ENCODE measurements at regions not wholly inside any gene's neighbourhood (a gene's known extent, or its start where the extent isn't known, plus 50 kb on each side); places are given as distances from the start of the nearest gene placed in this dataset.
"Not testable (repeated sequence)": the region's sequence is repeated elsewhere in the genome, so short reads cannot be mapped to it uniquely, and the experiment has no call there.

GRCh38 chr1:157376681-157377080, 175.6 kb downstream of the FCRL5 start:
- no peaks in the 10 kb centered on the region for H3K36me3 Mint-ChIP-seq
- no peak overlapping the region for H3K27ac Mint-ChIP-seq
- no peak overlapping the region for H3K4me3 Mint-ChIP-seq
- no peaks in the 10 kb centered on the region for H3K27me3 Mint-ChIP-seq (ENCODE audit: low read depth)
- no peak for ATAC-seq
- ChIA-PET CTCF (no interaction called here), POLR2A (no interaction called here)
- H3K9me3 Mint-ChIP-seq: no peaks in the 10 kb centered on the region
- no peak for DNase-seq (ENCODE audit: low spot score)
- H3K4me1 Mint-ChIP-seq: peaks cover 12% of the 10 kb centered on the region
- TF ChIP-seq E2F4 (CRISPR knock-in tag; IDR thresholded peaks at IDR 0.05; ENCODE audit: borderline replicate concordance, low read depth) (no peak), PRRX2 (CRISPR knock-in tag; IDR thresholded peaks at IDR 0.05) (no peak), GTF2I (CRISPR knock-in tag; conservative IDR thresholded peaks at IDR 0.05) (no peak), E2F1 (CRISPR knock-in tag; IDR thresholded peaks at IDR 0.05) (no peak), CREM (CRISPR knock-in tag; IDR thresholded peaks at IDR 0.05) (no peak), ELF4 (CRISPR knock-in tag; IDR thresholded peaks at IDR 0.05; ENCODE audit: low read depth) (no peak), PRDM15 (CRISPR knock-in tag; IDR thresholded peaks at IDR 0.05) (no peak), GRHL2 (CRISPR knock-in tag; IDR thresholded peaks at IDR 0.05; ENCODE audit: insufficient replicate concordance, severe bottlenecking) (no peak), ZNF317 (CRISPR knock-in tag; IDR thresholded peaks at IDR 0.05; ENCODE audit: borderline replicate concordance, low read depth) (no peak), FOXJ3 (CRISPR knock-in tag; IDR thresholded peaks at IDR 0.05; ENCODE audit: borderline replicate concordance) (no peak)

- H3K27ac Mint-ChIP-seq; H3K36me3 Mint-ChIP-seq; H3K4me3 Mint-ChIP-seq; DNase-seq (ENCODE audit: low spot score); H3K9me3 Mint-ChIP-seq; ATAC-seq; H3K27me3 Mint-ChIP-seq (ENCODE audit: low read depth); POLR2A ChIA-PET: not testable (repeated sequence)
- H3K4me1 Mint-ChIP-seq: peaks cover 17% of the 10 kb centered on the region
- CTCF ChIA-PET: interaction anchor here (2.9 to 3.2 kb wide), 2 partner anchors 123 to 177 kb away, joined by 13 read pairs; no protein-coding TSS in a partner anchor
Observed at GRCh38 chr1:157372311-157372710, 180.0 kb downstream of the FCRL5 start.

GRCh38 chr1:157371826-157372225, 180.5 kb downstream of the FCRL5 start:
- ChIA-PET POLR2A (no interaction called here), CTCF (interaction anchor here (1.2 to 3.2 kb wide), 9 partner anchors 19 to 319 kb away, joined by 3 to 13 read pairs (median 6); no protein-coding TSS in a partner anchor)
- Mint-ChIP-seq H3K4me1 (peaks cover 17% of the 10 kb centered on the region), H3K9me3 (no peaks in the 10 kb centered on the region), H3K36me3 (no peaks in the 10 kb centered on the region), H3K27me3 (ENCODE audit: low read depth) (no peaks in the 10 kb centered on the region), H3K27ac (no peak overlapping the region), H3K4me3 (no peak overlapping the region)
- no peak for ATAC-seq
- TF ChIP-seq ARID4B (CRISPR knock-in tag; IDR thresholded peaks at IDR 0.05; ENCODE audit: borderline replicate concordance): no peak
- no peak for TF ChIP-seq ESRRA (CRISPR knock-in tag; IDR thresholded peaks at IDR 0.05; ENCODE audit: borderline replicate concordance)
- TF ChIP-seq ATF3 (CRISPR knock-in tag; conservative IDR thresholded peaks at IDR 0.05): no peak
- TF ChIP-seq PREB (CRISPR knock-in tag; IDR thresholded peaks at IDR 0.05; ENCODE audit: borderline replicate concordance): no peak
- TF ChIP-seq ZBTB43 (CRISPR knock-in tag; IDR thresholded peaks at IDR 0.05): no peak
- TF ChIP-seq NR2C2 (CRISPR knock-in tag; IDR thresholded peaks at IDR 0.05): no peak
- no peak for TF ChIP-seq ZNF416 (CRISPR knock-in tag; IDR thresholded peaks at IDR 0.05)
- DNase-seq (ENCODE audit: low spot score): no peak

All from WTC11 (cell line).